GDM1 (cell line): ENCODE measurements at regions not wholly inside any gene's neighbourhood (a gene's known extent, or its start where the extent isn't known, plus 50 kb on each side); places are given as distances from the start of the nearest gene placed in this dataset.
"Not testable (repeated sequence)": the region's sequence is repeated elsewhere in the genome, so short reads cannot be mapped to it uniquely, and the experiment has no call there.

Experiments
- DNase-seq: peaks from one replicate; lab custom pipeline; 2025; lab: John Stamatoyannopoulos, UW

- no peak for DNase-seq
Observed at GRCh38 chr2:88999365-88999764, 307.9 kb downstream of the RPIA start.

GRCh38 chr2:89000235-89000634, 308.8 kb downstream of the RPIA start:
- DNase-seq, result no peak

GRCh38 chr2:89004238-89004637, 312.8 kb downstream of the RPIA start:
- not testable (repeated sequence) for DNase-seq

GRCh38 chr2:89020566-89020965, 329.1 kb downstream of the RPIA start:
- DNase-seq, result not testable (repeated sequence)

- not testable (repeated sequence) for DNase-seq
Observed at GRCh38 chr2:89026296-89026695, 334.8 kb downstream of the RPIA start.

GRCh38 chr2:89027115-89027514, 335.6 kb downstream of the RPIA start:
- not testable (repeated sequence) for DNase-seq

- not testable (repeated sequence) for DNase-seq
Observed at GRCh38 chr2:89027536-89027935, 336.1 kb downstream of the RPIA start.

GRCh38 chr2:89029257-89029656, 337.8 kb downstream of the RPIA start:
- not testable (repeated sequence) for DNase-seq

- DNase-seq, result peak; percentile 56
Observed at GRCh38 chr2:89048138-89049066, 356.9 kb downstream of the RPIA start.

GRCh38 chr2:89058616-89059015, 367.1 kb downstream of the RPIA start:
- DNase-seq, result not testable (repeated sequence)

GRCh38 chr2:89061174-89061573, 369.7 kb downstream of the RPIA start:
- not testable (repeated sequence) for DNase-seq

- peak; percentile 12 for DNase-seq
Observed at GRCh38 chr2:89076771-89077170, 385.3 kb downstream of the RPIA start.

- not testable (repeated sequence) for DNase-seq
Observed at GRCh38 chr2:89092911-89093310, 401.4 kb downstream of the RPIA start.

GRCh38 chr2:89095060-89095459, 403.6 kb downstream of the RPIA start:
- DNase-seq, result not testable (repeated sequence)

- not testable (repeated sequence) for DNase-seq
Observed at GRCh38 chr2:89102587-89102986, 411.1 kb downstream of the RPIA start.

GRCh38 chr2:89106369-89107019, 415.0 kb downstream of the RPIA start:
- DNase-seq, result not testable (repeated sequence)

- not testable (repeated sequence) for DNase-seq
Observed at GRCh38 chr2:89112434-89112833, 421.0 kb downstream of the RPIA start.

GRCh38 chr2:89113286-89113685, 421.8 kb downstream of the RPIA start:
- DNase-seq, result not testable (repeated sequence)

- DNase-seq, result not testable (repeated sequence)
Observed at GRCh38 chr2:89129440-89129839, 438.0 kb downstream of the RPIA start.

- DNase-seq, result not testable (repeated sequence)
Observed at GRCh38 chr2:89130665-89131308, 439.3 kb downstream of the RPIA start.

- DNase-seq, result not testable (repeated sequence)
Observed at GRCh38 chr2:89142959-89143358, 451.5 kb downstream of the RPIA start.

- DNase-seq, result not testable (repeated sequence)
Observed at GRCh38 chr2:89145342-89145741, 453.9 kb downstream of the RPIA start.
